WTC11 (cell line): ENCODE measurements at regions not wholly inside any gene's neighbourhood (a gene's known extent, or its start where the extent isn't known, plus 50 kb on each side); places are given as distances from the start of the nearest gene placed in this dataset.

ENCODE experiments used
- ATAC-seq: fragments of 200-7000 bp; cut with Tn5 transposase; 2 replicates; pipeline ENCODE4 v1.10.0; 2021; ENCODE audit warnings: mild to moderate bottlenecking, moderate library complexity
- CTCF ChIA-PET: fragments of 300-600 bp; sonication (Branson Sonifier 250); formaldehyde crosslinking; loops from one replicate; lab custom pipeline; 2021; ENCODE audit warnings: antibody characterized with exemption; lab: Charles Lee
- POLR2A ChIA-PET: fragments of 350-600 bp; sonication (Branson Sonifier 250); formaldehyde crosslinking; loops from one replicate; lab custom pipeline; 2021; ENCODE audit warnings: antibody characterized with exemption; lab: Charles Lee
- DNase-seq: peaks from one replicate; pipeline ENCODE4 v3.0.0; 2021; ENCODE audit warnings: low spot score
- H3K27ac Mint-ChIP-seq: 2 replicates; pipeline ENCODE4 v1.8.0; 2021; ENCODE audit warnings: mixed read lengths
- H3K27me3 Mint-ChIP-seq: 2 replicates; pipeline ENCODE4 v1.8.0; 2021; ENCODE audit warnings: low read depth, mild to moderate bottlenecking, moderate library complexity, mixed read lengths
- H3K36me3 Mint-ChIP-seq: 2 replicates; pipeline ENCODE4 v1.8.0; 2021; ENCODE audit warnings: mixed read lengths
- H3K4me1 Mint-ChIP-seq: 2 replicates; pipeline ENCODE4 v1.8.0; 2022; ENCODE audit warnings: mixed read lengths
- H3K4me3 Mint-ChIP-seq: 2 replicates; pipeline ENCODE4 v1.8.0; 2021; ENCODE audit warnings: mild to moderate bottlenecking, moderate library complexity, mixed read lengths
- H3K9me3 Mint-ChIP-seq: 2 replicates; pipeline ENCODE4 v1.8.0; 2021; ENCODE audit warnings: mixed read lengths
- AFF4 ChIP-seq: sonication (generic); formaldehyde crosslinking; IDR thresholded peaks from 2 replicates; pipeline ENCODE4 v1.8.1; 2023; ENCODE audit warnings: mild to moderate bottlenecking, missing genetic modification reagents, borderline replicate concordance
- ATF1 ChIP-seq: sonication (generic); formaldehyde crosslinking; IDR thresholded peaks from 2 replicates; pipeline ENCODE4 v1.8.1; 2023; ENCODE audit warnings: mild to moderate bottlenecking, moderate library complexity, missing genetic modification reagents
- CREM ChIP-seq: sonication (generic); formaldehyde crosslinking; IDR thresholded peaks from 2 replicates; pipeline ENCODE4 v1.8.1; 2022; ENCODE audit warnings: mild to moderate bottlenecking, missing genetic modification reagents, moderate library complexity
- E2F4 ChIP-seq: sonication (generic); formaldehyde crosslinking; IDR thresholded peaks from 2 replicates; pipeline ENCODE4 v1.8.1; 2022; ENCODE audit warnings: low read depth, mild to moderate bottlenecking, moderate library complexity, missing genetic modification reagents, borderline replicate concordance
- GTF2I ChIP-seq: fragments of 250-450 bp; sonication (Bioruptor Pico); conservative IDR thresholded peaks from 2 replicates; pipeline ENCODE4 v1.4.0; 2021; ENCODE audit warnings: mild to moderate bottlenecking
- OVOL2 ChIP-seq: fragments of 250-450 bp; sonication (Bioruptor Pico); IDR thresholded peaks from 2 replicates; pipeline ENCODE4 v1.9.0; 2021; ENCODE audit warnings: mild to moderate bottlenecking, borderline replicate concordance
- PRDM15 ChIP-seq: sonication (generic); formaldehyde crosslinking; IDR thresholded peaks from 2 replicates; pipeline ENCODE4 v1.8.0; 2022; ENCODE audit warnings: missing genetic modification reagents
- STAT6 ChIP-seq: sonication (generic); formaldehyde crosslinking; conservative IDR thresholded peaks from 2 replicates; pipeline ENCODE4 v1.8.1; 2023; ENCODE audit warnings: mild to moderate bottlenecking, low read depth, missing genetic modification reagents, moderate library complexity
- TP53 ChIP-seq: sonication (generic); formaldehyde crosslinking; IDR thresholded peaks from 2 replicates; pipeline ENCODE4 v1.8.1; 2023; ENCODE audit warnings: mild to moderate bottlenecking, missing genetic modification reagents
- USF2 ChIP-seq: sonication (generic); formaldehyde crosslinking; IDR thresholded peaks from 2 replicates; pipeline ENCODE4 v1.8.1; 2023; ENCODE audit warnings: mild to moderate bottlenecking, missing genetic modification reagents, moderate library complexity
- ZBTB43 ChIP-seq: sonication (generic); formaldehyde crosslinking; IDR thresholded peaks from 2 replicates; pipeline ENCODE4 v1.8.1; 2023; ENCODE audit warnings: mild to moderate bottlenecking, missing genetic modification reagents
- ZNF423 ChIP-seq: fragments of 250-450 bp; sonication (Bioruptor Pico); IDR thresholded peaks from 2 replicates; pipeline ENCODE4 v2.1.2; 2022; ENCODE audit warnings: mild to moderate bottlenecking, moderate library complexity
- ZNF512 ChIP-seq: sonication (generic); formaldehyde crosslinking; IDR thresholded peaks from 2 replicates; pipeline ENCODE4 v1.8.1; 2022; ENCODE audit warnings: missing genetic modification reagents, borderline replicate concordance
- ZNF532 ChIP-seq: fragments of 250-450 bp; sonication (Bioruptor Pico); IDR thresholded peaks from 2 replicates; pipeline ENCODE4 v1.9.0; 2021; ENCODE audit warnings: mild to moderate bottlenecking, borderline replicate concordance

- Mint-ChIP-seq H3K9me3 (no peaks in the 10 kb centered on the region), H3K4me1 (peaks cover 23% of the 10 kb centered on the region), H3K27ac (no peak overlapping the region), H3K4me3 (no peak overlapping the region), H3K36me3 (no peaks in the 10 kb centered on the region), H3K27me3 (peaks cover 7% of the 10 kb centered on the region)
- POLR2A ChIA-PET: no interaction called here
- CTCF ChIA-PET: no interaction called here
- DNase-seq (no peak), ATAC-seq (no peak)
- no peak for TF ChIP-seq E2F4 (CRISPR knock-in tag)
- TF ChIP-seq PRDM15 (CRISPR knock-in tag): no peak
- no peak for TF ChIP-seq ATF1 (CRISPR knock-in tag)
- no peak for TF ChIP-seq AFF4 (CRISPR knock-in tag)
- no peak for TF ChIP-seq ZBTB43 (CRISPR knock-in tag)
- TF ChIP-seq GTF2I (CRISPR knock-in tag): no peak
- no peak for TF ChIP-seq ZNF512
- TF ChIP-seq TP53 (CRISPR knock-in tag): no peak
- no peak for TF ChIP-seq USF2
- TF ChIP-seq CREM (CRISPR knock-in tag): no peak
- no peak for TF ChIP-seq STAT6 (CRISPR knock-in tag)
- TF ChIP-seq OVOL2 (CRISPR knock-in tag): no peak
- TF ChIP-seq ZNF532: no peak
- no peak for TF ChIP-seq ZNF423 (CRISPR knock-in tag)
Measured at GRCh38 chr16:85165781-85166180, 53.5 kb upstream of the CIBAR2 start.
